ENCODE measurements at regions not wholly inside any gene's neighbourhood (a gene's known extent, or its start where the extent isn't known, plus 50 kb on each side); places are given as distances from the start of the nearest gene placed in this dataset.

DNA sequence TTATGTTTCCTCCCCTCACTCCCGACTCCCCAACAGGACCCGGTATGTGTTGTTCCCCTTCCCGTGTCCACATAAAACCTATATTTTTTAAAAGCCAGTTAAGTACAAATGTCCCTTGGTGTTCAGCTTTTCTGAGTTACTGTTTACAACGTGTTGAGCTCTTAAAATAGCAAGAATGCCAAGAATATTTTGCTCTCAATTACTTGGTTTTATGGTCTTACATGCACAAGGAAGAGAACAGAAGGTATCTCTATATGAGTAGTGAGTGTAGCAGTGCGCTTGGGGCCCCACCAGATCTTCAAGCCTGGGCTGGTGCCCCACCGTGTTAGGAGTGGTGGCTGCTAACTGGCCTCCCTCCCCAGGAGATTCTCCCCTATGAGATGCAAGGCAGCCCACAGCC lies 75.3 kb downstream of the RIN2 start:
- no peak for TF ChIP-seq CTCF (IDR thresholded peaks at IDR 0.05)
- Histone ChIP-seq H3K36me3 (no peaks in the 10 kb centered on the region), H3K4me3 (no peak overlapping the region), H3K27ac (no peak overlapping the region), H3K27me3 (no peaks in the 10 kb centered on the region), H3K4me1 (peaks cover 0 to 12% of the 10 kb centered on the region in 2 donors), H3K9me3 (no peaks in the 10 kb centered on the region)
- no peak for DNase-seq (ENCODE audit: low spot score)

DNA sequence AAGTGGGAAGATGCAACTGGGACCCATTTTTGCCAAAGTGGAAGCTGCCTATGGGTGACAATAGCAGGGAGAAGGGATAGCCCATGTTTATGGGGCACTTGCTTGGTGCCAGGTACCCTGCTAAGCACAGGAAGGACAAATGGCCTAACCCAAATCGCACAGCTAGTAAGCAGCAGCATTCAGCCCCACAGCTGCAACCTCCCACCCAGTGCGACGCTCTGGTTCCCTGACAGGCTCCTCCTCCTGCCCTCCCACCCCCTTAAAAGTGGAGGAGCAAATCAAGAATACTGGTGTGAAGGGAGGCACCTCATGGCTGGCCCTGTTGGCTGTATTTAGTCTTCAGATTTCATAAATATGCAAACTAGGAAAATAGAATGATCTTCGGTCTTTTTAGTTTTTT lies 76.2 kb downstream of the RIN2 start:
- Histone ChIP-seq H3K4me3 (no peak overlapping the region), H3K27ac (no peak overlapping the region), H3K27me3 (no peaks in the 10 kb centered on the region), H3K4me1 (peaks cover 0 to 6% of the 10 kb centered on the region in 2 donors), H3K36me3 (peaks cover under 1% of the 10 kb centered on the region), H3K9me3 (no peaks in the 10 kb centered on the region)
- no peak for TF ChIP-seq CTCF (IDR thresholded peaks at IDR 0.05)
- DNase-seq (ENCODE audit: low spot score): no peak

GRCh38 chr20:19834783-19835182 lies 76.7 kb downstream of the RIN2 start:
- DNase-seq (ENCODE audit: low spot score): no peak
- no peak overlapping the region for H3K4me3 ChIP-seq
- H3K4me1 ChIP-seq: peaks cover 0 to 6% of the 10 kb centered on the region in 2 donors
- H3K36me3 ChIP-seq: peaks cover 5% of the 10 kb centered on the region
- H3K9me3 ChIP-seq: no peaks in the 10 kb centered on the region
- H3K27me3 ChIP-seq: no peaks in the 10 kb centered on the region
- TF ChIP-seq CTCF (IDR thresholded peaks at IDR 0.05): no peak
- H3K27ac ChIP-seq: no peak overlapping the region

DNA sequence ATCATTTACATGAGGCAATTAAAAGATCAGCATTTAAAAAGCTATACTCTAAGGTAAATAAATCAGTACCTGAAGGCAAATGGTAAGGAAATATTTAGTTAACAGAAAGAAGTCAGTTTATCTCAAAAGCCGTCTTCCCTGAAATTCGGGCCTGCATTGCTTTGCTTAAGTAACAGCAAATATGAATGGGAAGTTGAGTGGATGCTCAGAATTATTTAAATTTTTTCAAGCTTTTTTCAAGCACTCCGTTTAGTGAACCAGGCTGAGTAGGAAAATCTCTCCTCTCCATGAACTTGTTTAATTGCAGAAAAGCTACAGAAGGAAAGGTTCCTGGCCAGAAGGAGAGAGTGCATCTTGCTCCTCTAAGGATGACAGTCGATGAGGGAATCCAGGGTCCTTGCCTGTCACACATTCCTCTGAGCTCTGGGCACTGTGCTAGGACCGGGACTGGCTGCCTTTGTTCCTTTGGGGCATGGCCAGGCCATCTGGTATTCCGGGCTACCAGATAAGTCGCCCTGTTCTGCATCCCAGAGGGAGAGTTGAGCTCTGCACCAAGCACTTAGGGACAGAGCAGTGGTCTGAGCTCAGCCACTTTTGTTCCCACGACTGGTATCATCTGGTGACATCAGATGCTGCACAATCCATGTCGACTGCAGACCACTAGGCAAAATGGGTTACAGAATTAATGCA lies 77.6 kb downstream of the RIN2 start:
- DNase-seq (ENCODE audit: low spot score): no peak
- H3K27me3 ChIP-seq: no peaks in the 10 kb centered on the region
- H3K36me3 ChIP-seq: peaks cover 5% of the 10 kb centered on the region
- H3K27ac ChIP-seq: no peak overlapping the region
- TF ChIP-seq CTCF (IDR thresholded peaks at IDR 0.05): no peak
- H3K4me3 ChIP-seq: no peak overlapping the region
- peaks cover 0 to 6% of the 10 kb centered on the region in 2 donors for H3K4me1 ChIP-seq
- no peaks in the 10 kb centered on the region for H3K9me3 ChIP-seq

DNA sequence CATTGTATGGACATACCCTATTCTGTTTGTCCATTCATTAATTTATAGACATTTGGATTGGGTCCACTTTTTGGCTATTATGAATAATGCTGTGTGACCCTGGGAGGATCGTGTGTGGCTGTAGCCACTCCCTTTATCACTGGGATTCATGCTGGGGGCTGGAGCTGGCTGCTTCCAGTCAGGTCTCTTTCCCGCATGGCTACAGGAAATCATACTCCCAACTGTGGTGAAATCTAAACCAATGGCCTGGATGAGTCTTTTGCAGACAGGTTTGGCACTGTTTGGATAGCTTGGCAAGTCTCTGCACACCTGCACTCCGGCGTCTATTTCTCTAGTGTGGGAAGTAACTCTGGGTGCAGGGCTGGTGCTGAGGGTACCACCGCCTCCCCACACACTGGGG lies 80.4 kb downstream of the RIN2 start:
- Histone ChIP-seq H3K4me1 (peaks cover 0 to 6% of the 10 kb centered on the region in 2 donors), H3K27me3 (no peaks in the 10 kb centered on the region), H3K9me3 (peaks cover 0 to 7% of the 10 kb centered on the region in 2 donors), H3K36me3 (peaks cover 5% of the 10 kb centered on the region), H3K27ac (no peak overlapping the region), H3K4me3 (no peak overlapping the region)
- TF ChIP-seq CTCF (IDR thresholded peaks at IDR 0.05): no peak
- DNase-seq (ENCODE audit: low spot score): no peak

GRCh38 chr20:19839053-19839452 lies 81.0 kb downstream of the RIN2 start:
- Histone ChIP-seq H3K36me3 (peaks cover 5% of the 10 kb centered on the region), H3K27ac (no peak overlapping the region), H3K9me3 (peaks cover 0 to 7% of the 10 kb centered on the region in 2 donors), H3K4me3 (no peak overlapping the region), H3K27me3 (no peaks in the 10 kb centered on the region), H3K4me1 (peaks cover 0 to 6% of the 10 kb centered on the region in 2 donors)
- no peak for DNase-seq (ENCODE audit: low spot score)
- TF ChIP-seq CTCF (IDR thresholded peaks at IDR 0.05): no peak
